ENCODE measurements at regions not wholly inside any gene's neighbourhood (a gene's known extent, or its start where the extent isn't known, plus 50 kb on each side); places are given as distances from the start of the nearest gene placed in this dataset.
"Not testable (repeated sequence)": the region's sequence is repeated elsewhere in the genome, so short reads cannot be mapped to it uniquely, and the experiment has no call there.

DNA sequence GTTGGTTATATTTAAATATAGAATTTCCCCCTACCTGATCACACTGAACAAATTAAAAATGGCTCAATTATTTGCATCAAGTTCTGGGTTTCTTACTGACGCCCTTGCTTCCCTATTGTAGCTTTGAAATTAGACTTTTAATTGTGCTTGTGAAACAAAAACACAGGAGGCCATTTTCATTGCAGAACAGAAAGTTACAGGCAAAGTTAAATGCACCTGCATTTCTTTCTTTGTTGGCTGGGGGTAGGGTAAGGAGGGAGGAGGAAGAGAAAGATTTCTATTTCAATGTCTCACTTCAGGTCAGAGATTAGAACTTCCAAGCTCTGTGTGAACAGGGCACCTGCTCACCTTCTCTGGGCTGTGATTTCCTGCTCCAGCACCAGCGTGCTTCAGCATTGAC, 199.6 kb downstream of the BCL11A start:
- DNase-seq, result no peak
- H3K9me3 Mint-ChIP-seq, result no peaks in the 10 kb centered on the region
- H3K4me1 Mint-ChIP-seq (ENCODE audit: low read depth), result peaks cover 2% of the 10 kb centered on the region
- CTCF ChIA-PET, result no interaction called here
- peaks cover 3% of the 10 kb centered on the region for H3K27me3 Mint-ChIP-seq
- H3K4me3 Mint-ChIP-seq, result no peak overlapping the region
- POLR2A ChIA-PET, result no interaction called here
- no peak overlapping the region for H3K27ac Mint-ChIP-seq
- intact Hi-C loops (cut with micrococcal nuclease), result no loop called here
- H3K36me3 Mint-ChIP-seq, result no peaks in the 10 kb centered on the region

DNA sequence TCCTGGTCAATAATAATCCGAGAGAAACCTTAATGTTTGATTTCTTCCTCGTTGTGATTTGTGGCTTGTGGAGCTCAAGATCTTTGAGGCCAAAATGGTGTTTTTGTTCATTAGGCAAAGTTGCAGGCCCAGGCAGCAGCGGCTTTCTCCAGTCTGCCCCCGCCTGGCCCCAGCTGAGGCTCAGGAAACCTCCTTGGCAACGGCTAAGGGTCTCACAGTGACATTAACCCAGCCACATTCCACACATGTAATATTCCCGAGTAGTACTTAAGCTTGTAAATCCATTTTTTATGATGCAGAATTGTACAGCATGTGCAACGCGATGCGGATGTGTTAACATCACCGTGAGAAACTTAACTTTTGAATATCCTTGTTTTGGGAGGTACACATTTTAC, 200.1 kb downstream of the BCL11A start:
- intact Hi-C loops (cut with micrococcal nuclease), result no loop called here
- CTCF ChIA-PET, result no interaction called here

DNA sequence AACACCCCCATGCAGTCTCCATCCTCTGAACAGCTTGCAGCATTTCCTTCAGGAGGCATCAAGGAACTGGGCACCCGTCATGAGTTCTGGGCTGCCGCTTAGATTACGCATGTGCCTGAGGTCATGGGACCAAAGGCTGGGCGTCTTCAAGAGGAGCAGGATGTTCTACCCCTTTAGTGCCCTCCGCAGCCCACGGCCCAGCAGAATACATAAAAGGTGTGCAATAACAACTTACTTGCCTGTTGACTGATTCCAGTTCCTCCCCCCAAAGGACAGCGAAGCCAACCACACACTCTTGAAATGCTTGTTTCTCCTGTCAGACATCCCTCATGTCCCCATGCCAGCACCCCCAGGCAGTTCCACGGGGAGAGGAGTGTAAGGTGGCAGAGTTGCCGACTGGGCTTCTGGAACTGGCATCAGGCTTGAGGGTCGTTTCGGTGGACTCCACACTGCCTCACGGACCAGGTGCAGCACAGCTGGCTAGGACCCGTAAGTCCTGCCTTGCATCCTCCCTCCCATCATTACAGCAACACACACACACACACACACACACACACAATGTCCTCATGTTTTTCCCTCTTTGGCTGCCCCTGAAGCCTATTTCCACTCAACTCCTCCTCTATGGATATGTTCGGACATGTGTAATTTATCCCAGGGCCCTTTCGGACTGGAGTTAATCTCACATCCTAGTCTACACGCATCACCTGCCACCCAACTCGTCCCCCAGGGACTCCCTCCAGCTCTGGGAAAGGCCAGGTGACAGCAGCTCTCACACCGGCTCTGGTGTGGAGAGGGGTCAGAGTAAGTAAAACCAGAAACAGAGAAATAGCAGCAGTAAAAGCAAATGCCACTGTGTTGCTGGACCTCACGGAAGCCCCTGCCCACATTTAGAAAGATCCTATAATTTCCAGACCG, 200.7 kb downstream of the BCL11A start:
- Mint-ChIP-seq H3K36me3 (no peaks in the 10 kb centered on the region), H3K4me1 (ENCODE audit: low read depth) (peaks cover 2% of the 10 kb centered on the region), H3K27me3 (peaks cover 3% of the 10 kb centered on the region), H3K4me3 (no peak overlapping the region), H3K27ac (no peak overlapping the region), H3K9me3 (no peaks in the 10 kb centered on the region)
- POLR2A ChIA-PET, result no interaction called here
- CTCF ChIA-PET, result no interaction called here
- no peak for DNase-seq
- intact Hi-C loops (cut with micrococcal nuclease), result no loop called here

More for the DNA sequence above, 200.1 kb downstream of the BCL11A start:
- peaks cover 2% of the 10 kb centered on the region for H3K4me1 Mint-ChIP-seq (ENCODE audit: low read depth)
- no peak for DNase-seq
- no peak overlapping the region for H3K27ac Mint-ChIP-seq
- no peak overlapping the region for H3K4me3 Mint-ChIP-seq
- H3K9me3 Mint-ChIP-seq, result no peaks in the 10 kb centered on the region
- no peaks in the 10 kb centered on the region for H3K36me3 Mint-ChIP-seq
- H3K27me3 Mint-ChIP-seq, result peaks cover 3% of the 10 kb centered on the region
- POLR2A ChIA-PET, result no interaction called here

DNA sequence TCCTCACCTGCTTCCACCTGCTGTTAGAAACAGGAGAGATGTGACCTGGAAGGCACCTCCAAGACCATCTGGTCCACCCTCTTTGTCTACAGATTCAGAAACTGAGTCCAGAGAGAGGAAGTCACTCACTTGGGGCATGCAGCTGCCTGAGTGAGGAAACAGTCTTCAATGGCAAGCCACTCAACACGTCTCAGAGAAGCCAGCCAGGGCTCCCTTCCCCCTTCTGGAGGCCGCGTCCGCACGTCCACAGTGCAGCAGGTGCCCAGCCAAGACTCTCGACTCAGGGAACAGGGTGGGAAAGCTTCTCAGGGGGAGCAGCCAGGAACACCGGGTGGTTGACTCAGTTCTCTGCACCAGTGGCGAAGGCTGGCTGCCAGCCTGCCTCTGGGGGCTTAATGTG, 201.7 kb downstream of the BCL11A start:
- H3K36me3 Mint-ChIP-seq, result no peaks in the 10 kb centered on the region
- H3K4me1 Mint-ChIP-seq (ENCODE audit: low read depth), result peaks cover 2% of the 10 kb centered on the region
- DNase-seq, result no peak
- peaks cover 3% of the 10 kb centered on the region for H3K27me3 Mint-ChIP-seq
- intact Hi-C loops (cut with micrococcal nuclease), result no loop called here
- H3K4me3 Mint-ChIP-seq, result no peak overlapping the region
- no peaks in the 10 kb centered on the region for H3K9me3 Mint-ChIP-seq
- H3K27ac Mint-ChIP-seq, result no peak overlapping the region
- CTCF ChIA-PET, result no interaction called here
- POLR2A ChIA-PET, result interaction anchor here (0.6 kb wide), 1 partner anchor 402 kb away, joined by 3 read pairs; no protein-coding TSS in a partner anchor

DNA sequence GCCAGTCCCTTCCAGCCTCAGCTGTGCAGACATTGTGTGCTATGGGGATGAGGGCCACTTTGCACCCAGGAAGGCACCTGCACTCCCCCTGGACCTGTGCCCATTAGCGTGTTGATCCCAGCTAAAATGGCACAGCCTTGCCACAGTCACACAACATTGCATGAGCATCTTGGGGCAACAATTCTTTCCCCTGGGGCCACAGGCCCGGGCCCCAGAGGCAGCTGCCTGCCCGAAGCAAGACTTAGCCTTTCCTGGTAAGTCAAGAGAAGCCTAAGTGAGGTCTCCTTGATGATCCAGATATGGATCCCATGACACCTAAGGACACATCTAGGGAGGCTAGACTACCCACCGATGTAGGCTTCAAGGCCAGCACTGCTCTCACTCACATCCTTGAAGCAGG, 202.1 kb downstream of the BCL11A start:
- POLR2A ChIA-PET, result no interaction called here
- no peaks in the 10 kb centered on the region for H3K36me3 Mint-ChIP-seq
- H3K4me3 Mint-ChIP-seq, result no peak overlapping the region

DNA sequence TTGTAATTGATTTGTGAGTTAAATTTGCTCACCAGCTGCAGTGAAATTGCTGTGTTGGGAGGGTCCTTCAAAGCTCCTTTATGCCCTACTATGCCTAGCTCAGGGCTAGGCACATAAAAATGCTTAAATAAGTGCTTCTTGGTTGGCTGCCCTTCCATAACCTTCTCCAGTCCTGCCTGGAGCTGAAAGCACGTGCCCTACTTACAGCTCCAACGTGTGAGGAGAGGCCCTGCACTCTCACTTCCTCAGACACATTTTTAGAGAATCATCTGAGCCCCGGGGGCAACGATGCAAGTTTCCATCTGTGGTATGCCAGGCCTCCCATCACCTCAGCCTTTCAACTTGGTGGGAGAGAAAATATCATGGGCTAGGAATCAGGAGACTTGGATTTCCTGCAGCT, 202.7 kb downstream of the BCL11A start:
- H3K4me1 Mint-ChIP-seq (ENCODE audit: low read depth), result peaks cover under 1% of the 10 kb centered on the region
- POLR2A ChIA-PET, result no interaction called here
- H3K9me3 Mint-ChIP-seq, result no peaks in the 10 kb centered on the region
- intact Hi-C loops (cut with micrococcal nuclease), result no loop called here
- no peak overlapping the region for H3K27ac Mint-ChIP-seq
- no peak overlapping the region for H3K4me3 Mint-ChIP-seq
- CTCF ChIA-PET, result no interaction called here
- H3K36me3 Mint-ChIP-seq, result no peaks in the 10 kb centered on the region
- DNase-seq, result no peak
- H3K27me3 Mint-ChIP-seq, result no peaks in the 10 kb centered on the region

More for the DNA sequence above, 202.1 kb downstream of the BCL11A start:
- DNase-seq, result no peak
- intact Hi-C loops (cut with micrococcal nuclease), result no loop called here
- Mint-ChIP-seq H3K9me3 (no peaks in the 10 kb centered on the region), H3K4me1 (ENCODE audit: low read depth) (peaks cover 2% of the 10 kb centered on the region), H3K27ac (no peak overlapping the region), H3K27me3 (peaks cover under 1% of the 10 kb centered on the region)
- CTCF ChIA-PET, result no interaction called here

DNA sequence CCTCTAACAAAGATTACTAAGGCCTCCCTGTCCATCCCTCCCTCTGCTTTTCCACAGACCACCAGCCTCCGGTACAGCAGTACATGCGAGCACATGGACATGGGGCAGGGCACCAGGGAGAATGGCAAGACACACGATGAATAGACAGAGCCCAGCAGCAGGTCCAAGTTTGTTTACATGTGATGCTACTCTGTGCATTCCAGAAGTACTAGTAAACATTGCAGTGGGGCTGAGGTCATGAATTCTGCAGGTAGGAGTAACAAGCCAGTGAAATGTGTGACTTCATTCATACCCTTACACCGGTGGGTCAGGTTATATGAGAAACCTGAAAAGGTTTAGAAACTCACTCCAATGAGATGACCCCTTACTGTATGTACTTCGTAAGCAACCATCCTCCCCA, 205.7 kb downstream of the BCL11A start:
- no peak for DNase-seq
- intact Hi-C loops (cut with micrococcal nuclease), result no loop called here
- H3K4me3 Mint-ChIP-seq, result no peak overlapping the region
- ChIA-PET CTCF (no interaction called here), POLR2A (no interaction called here)
- no peaks in the 10 kb centered on the region for H3K27me3 Mint-ChIP-seq
- no peaks in the 10 kb centered on the region for H3K9me3 Mint-ChIP-seq
- H3K36me3 Mint-ChIP-seq, result no peaks in the 10 kb centered on the region
- no peaks in the 10 kb centered on the region for H3K4me1 Mint-ChIP-seq (ENCODE audit: low read depth)
- H3K27ac Mint-ChIP-seq, result no peak overlapping the region

DNA sequence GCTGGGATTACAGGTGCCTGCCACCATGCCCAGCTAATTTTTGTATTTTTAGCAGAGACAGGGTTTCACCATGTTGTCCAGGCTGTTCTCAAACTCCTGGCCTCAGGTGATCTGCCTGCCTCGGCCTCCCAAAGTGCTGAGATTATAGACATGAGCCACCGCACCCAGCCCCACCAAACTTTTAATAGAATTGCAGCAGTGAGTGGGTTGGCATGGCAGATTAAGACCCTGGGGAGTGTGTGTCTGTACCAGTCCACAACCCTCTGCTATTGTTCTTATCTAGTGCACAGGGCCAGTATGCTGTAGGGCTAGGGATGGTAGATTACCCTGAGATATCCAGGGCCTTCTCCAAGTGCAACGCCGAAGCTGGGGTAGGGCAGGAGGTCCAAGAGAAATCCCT, 211.0 kb downstream of the BCL11A start:
- H3K4me3 Mint-ChIP-seq; H3K4me1 Mint-ChIP-seq (ENCODE audit: low read depth); intact Hi-C loops (cut with micrococcal nuclease); H3K36me3 Mint-ChIP-seq; H3K27ac Mint-ChIP-seq; DNase-seq; POLR2A ChIA-PET; CTCF ChIA-PET; H3K9me3 Mint-ChIP-seq; H3K27me3 Mint-ChIP-seq: not testable (repeated sequence)

DNA sequence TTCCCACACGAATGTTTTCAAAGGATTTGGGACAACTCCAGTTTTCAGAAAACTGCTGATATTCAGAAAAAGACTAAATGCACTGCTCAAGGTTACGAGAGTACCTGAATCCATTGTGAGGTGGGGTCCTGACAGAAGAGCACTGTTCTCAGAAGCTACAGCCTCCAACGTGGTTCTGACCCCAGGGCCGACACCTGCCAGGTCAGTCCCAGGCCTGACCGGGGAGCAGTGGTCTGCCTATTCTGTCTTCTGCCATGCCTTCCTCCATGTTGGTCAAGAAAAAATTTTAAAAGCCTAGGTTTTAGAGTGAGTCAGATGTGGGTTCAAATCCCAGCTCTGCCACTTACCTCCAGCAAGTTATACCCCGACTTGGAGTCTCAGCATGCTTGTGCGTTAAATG, 212.3 kb downstream of the BCL11A start:
- POLR2A ChIA-PET, result no interaction called here
- CTCF ChIA-PET, result no interaction called here
- no peaks in the 10 kb centered on the region for H3K9me3 Mint-ChIP-seq
- no peaks in the 10 kb centered on the region for H3K36me3 Mint-ChIP-seq
- H3K27me3 Mint-ChIP-seq, result no peaks in the 10 kb centered on the region
- no peak for DNase-seq
- no peaks in the 10 kb centered on the region for H3K4me1 Mint-ChIP-seq (ENCODE audit: low read depth)
- no peak overlapping the region for H3K4me3 Mint-ChIP-seq
- intact Hi-C loops (cut with micrococcal nuclease), result no loop called here
- no peak overlapping the region for H3K27ac Mint-ChIP-seq

DNA sequence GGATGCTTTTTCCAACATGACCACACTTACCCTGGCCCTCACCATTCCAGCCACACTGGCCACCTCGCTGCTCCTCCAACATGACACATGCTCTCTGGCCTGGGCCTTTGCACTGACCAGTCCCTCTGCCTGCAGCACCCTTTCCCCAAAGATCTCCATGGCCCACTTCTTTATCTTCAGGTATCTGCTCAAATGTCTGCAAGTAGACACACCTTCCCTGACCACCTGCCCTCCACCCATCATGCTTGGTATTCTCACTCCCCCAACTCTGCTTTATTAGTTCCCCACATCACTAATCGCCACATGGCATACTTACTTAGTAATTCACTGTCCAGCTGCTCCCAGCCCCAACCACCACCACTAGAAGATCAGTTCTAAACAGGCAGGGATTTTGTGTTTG, 214.2 kb downstream of the BCL11A start:
- CTCF ChIA-PET, result no interaction called here
- H3K36me3 Mint-ChIP-seq, result no peaks in the 10 kb centered on the region

DNA sequence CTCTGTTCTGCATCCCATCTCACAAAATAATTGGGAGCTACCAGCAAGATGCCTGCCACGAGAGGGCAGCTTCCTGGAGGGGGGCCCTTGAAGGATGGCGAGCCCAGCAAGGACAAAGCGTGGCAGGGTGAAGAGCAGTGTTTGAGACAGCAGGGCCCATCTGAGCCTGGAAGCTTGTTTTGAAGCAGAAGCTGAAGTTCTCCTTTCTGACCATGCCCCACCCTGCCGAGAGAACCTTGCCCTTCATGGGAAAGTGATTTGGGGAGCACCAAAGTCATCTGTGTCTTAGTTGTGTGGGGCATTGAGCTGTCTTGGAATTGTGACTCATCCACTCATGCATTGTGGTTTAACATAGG, 216.3 kb downstream of the BCL11A start:
- ChIA-PET POLR2A (no interaction called here), CTCF (no interaction called here)
- H3K9me3 Mint-ChIP-seq, result no peaks in the 10 kb centered on the region
- no peaks in the 10 kb centered on the region for H3K36me3 Mint-ChIP-seq
- H3K27ac Mint-ChIP-seq, result no peak overlapping the region
- no peak for DNase-seq
- no peaks in the 10 kb centered on the region for H3K27me3 Mint-ChIP-seq
- H3K4me1 Mint-ChIP-seq (ENCODE audit: low read depth), result no peaks in the 10 kb centered on the region
- intact Hi-C loops (cut with micrococcal nuclease), result no loop called here
- no peak overlapping the region for H3K4me3 Mint-ChIP-seq

More for the DNA sequence above, 214.2 kb downstream of the BCL11A start:
- intact Hi-C loops (cut with micrococcal nuclease), result no loop called here
- Mint-ChIP-seq H3K4me1 (ENCODE audit: low read depth) (no peaks in the 10 kb centered on the region), H3K9me3 (no peaks in the 10 kb centered on the region), H3K27ac (no peak overlapping the region), H3K4me3 (no peak overlapping the region), H3K27me3 (no peaks in the 10 kb centered on the region)
- no peak for DNase-seq
- POLR2A ChIA-PET, result no interaction called here

DNA sequence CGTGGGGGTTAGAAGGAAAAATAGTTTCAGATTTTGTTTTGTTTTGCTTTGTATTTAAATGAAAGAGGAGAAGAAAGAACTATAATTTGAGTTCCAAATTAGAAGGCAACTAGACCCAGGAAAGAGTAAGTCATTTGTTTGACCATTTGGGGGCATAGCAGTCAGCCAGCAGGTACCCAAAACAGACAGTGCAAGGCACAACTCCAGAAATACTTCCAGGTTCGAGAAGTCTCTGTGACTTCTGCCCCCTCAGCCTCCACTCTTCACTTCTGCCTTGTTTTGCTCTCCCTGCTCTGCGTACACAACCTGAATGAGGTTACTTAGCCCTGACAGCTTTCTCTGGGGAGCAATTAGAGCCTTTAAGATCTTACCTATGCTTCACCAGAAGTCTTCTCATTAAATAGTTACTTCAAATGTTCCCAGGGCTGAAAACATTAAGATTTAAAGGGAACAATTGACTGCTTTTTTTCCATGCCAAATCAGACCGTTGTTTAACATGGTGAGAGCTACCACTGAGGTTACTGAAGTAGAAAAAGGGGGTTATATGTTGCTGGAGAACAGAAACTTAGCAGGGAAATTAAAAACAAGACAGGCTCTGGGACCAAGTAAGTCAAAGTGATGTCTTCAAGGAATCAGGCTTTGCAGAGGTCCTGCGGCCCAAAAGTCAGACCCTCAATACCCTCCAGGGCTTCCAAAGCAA, 216.9 kb downstream of the BCL11A start:
- Mint-ChIP-seq H3K36me3 (no peaks in the 10 kb centered on the region), H3K27ac (no peak overlapping the region), H3K27me3 (no peaks in the 10 kb centered on the region), H3K4me1 (ENCODE audit: low read depth) (no peaks in the 10 kb centered on the region), H3K9me3 (no peaks in the 10 kb centered on the region), H3K4me3 (no peak overlapping the region)
- DNase-seq, result no peak
- ChIA-PET CTCF (no interaction called here), POLR2A (no interaction called here)
- intact Hi-C loops (cut with micrococcal nuclease), result no loop called here
